ENCODE measurements at regions not wholly inside any gene's neighbourhood (a gene's known extent, or its start where the extent isn't known, plus 50 kb on each side); places are given as distances from the start of the nearest gene placed in this dataset.

GRCh38 chr5:15206133-15206532 lies 293.8 kb upstream of the FBXL7 start:
- Histone ChIP-seq H4K20me1 (ENCODE audit: insufficient read depth, low read length) (no peaks in the 10 kb centered on the region), H3K9me3 (ENCODE audit: control insufficient read depth, insufficient read depth, low read length) (no peaks in the 10 kb centered on the region), H3K27me3 (ENCODE audit: control insufficient read depth, insufficient read depth, low read length) (peaks cover 2% of the 10 kb centered on the region; the same call in 1 of the 2 replicates), H2BK5ac (ENCODE audit: low read depth, low read length, poor library complexity, severe bottlenecking) (no peak overlapping the region), H3K18ac (ENCODE audit: low read depth, low read length) (no peak overlapping the region), H2BK120ac (ENCODE audit: low read depth, low read length) (no peak overlapping the region), H4K91ac (ENCODE audit: insufficient read depth, low read depth, low read length) (no peak overlapping the region), H4K8ac (ENCODE audit: low read depth in 2 of 2, low read length in 2 of 2) (no peak overlapping the region), H3K27ac (ENCODE audit: insufficient read depth, low read length) (no peak overlapping the region), H3K79me1 (ENCODE audit: low read depth in 1 of 2, low read length in 2 of 2) (no peaks in the 10 kb centered on the region), H2AFZ (replicated peaks; ENCODE audit: low read length, poor library complexity) (no peak overlapping the region), H3K9me1 (ENCODE audit: insufficient read depth, low read length) (no peaks in the 10 kb centered on the region), H3K4me1 (ENCODE audit: control insufficient read depth, insufficient read depth, low read length) (peaks cover 2% of the 10 kb centered on the region), H3K36me3 (ENCODE audit: control insufficient read depth, insufficient read depth, low read length) (no peaks in the 10 kb centered on the region), H3K23ac (ENCODE audit: low read depth, low read length) (no peak overlapping the region), H4K5ac (ENCODE audit: low read depth, low read length) (no peak overlapping the region), H3K4me2 (ENCODE audit: low read depth, low read length) (no peak overlapping the region), H2AK9ac (replicated peaks; ENCODE audit: low read depth, low read length, poor library complexity) (no peak overlapping the region), H3K56ac (ENCODE audit: extremely low read depth, insufficient read depth, low read length) (no peak overlapping the region), H2BK15ac (ENCODE audit: low read depth, low read length) (no peak overlapping the region), H3K4me3 (ENCODE audit: insufficient read depth, low read depth, low read length) (no peak overlapping the region), H3K4ac (ENCODE audit: low read depth, low read length) (no peak overlapping the region), H2BK20ac (ENCODE audit: low read depth, low read length) (no peak overlapping the region), H3K14ac (replicated peaks; ENCODE audit: low read depth, low read length) (no peak overlapping the region), H3K9ac (ENCODE audit: low read depth, low read length) (no peak overlapping the region), H2AK5ac (ENCODE audit: low read depth, low read length) (no peak overlapping the region)
- no peak for ATAC-seq (ENCODE audit: low read depth)
- no peak for TF ChIP-seq MXI1 (IDR thresholded peaks at IDR 0.05; ENCODE audit: borderline replicate concordance, low read depth, low read length)
- peak; percentile 66 for TF ChIP-seq CEBPB (IDR thresholded peaks at IDR 0.05; ENCODE audit: low read depth, low read length)
- CTCF ChIA-PET = no interaction called here
- no peak for DNase-seq
- POLR2A ChIA-PET (ENCODE audit: unreplicated experiment) = no interaction called here
- in situ Hi-C loops (cut with MboI; ENCODE audit: low sequenced_read_pairs) (no loop called here), dilution Hi-C loops (cut with HindIII; ENCODE audit: low sequenced_read_pairs, unreplicated experiment) (no loop called here), intact Hi-C loops (cut with micrococcal nuclease) (no loop called here)
- WGBS, 2 experiments (ENCODE audit: extremely low coverage in 2 of 2, insufficient read length in 1 of 2) = no CpG with 5 or more reads among the region's 1 CpG
- no TSS peak for BruUV-seq (replicated peaks)

Measured in IMR-90 (cell line).